ENCODE measurements at regions not wholly inside any gene's neighbourhood (a gene's known extent, or its start where the extent isn't known, plus 50 kb on each side); places are given as distances from the start of the nearest gene placed in this dataset.

GRCh38 chr6:167769408-167770190 is 57.1 kb upstream of the AFDN start:
- DNase-seq (ENCODE audit: low read depth, low spot score) (no peak), FAIRE-seq (no peak)
- no peak overlapping the region for H3K27ac ChIP-seq (ENCODE audit: control insufficient read depth, insufficient read depth, low read length)

GRCh38 chr6:167770291-167770955 is 56.3 kb upstream of the AFDN start:
- TF ChIP-seq EZH2 (IDR thresholded peaks at IDR 0.05; ENCODE audit: low read length), result no peak
- H3K36me3 ChIP-seq (ENCODE audit: control insufficient read depth in 2 of 2, extremely low read depth in 1 of 2, insufficient read depth in 2 of 2, low read length in 2 of 2), result no peaks in the 10 kb centered on the region
- no peak for DNase-seq (ENCODE audit: low read depth, low spot score)
- no peak overlapping the region for H3K4me3 ChIP-seq (ENCODE audit: control insufficient read depth in 2 of 3, extremely low read depth in 1 of 3, insufficient read depth in 2 of 3, low read depth in 1 of 3, low read length in 3 of 3)
- dilution Hi-C loops (cut with MboI; ENCODE audit: extremely low pct_ligation_motif_present, low sequenced_read_pairs), result no loop called here
- no peaks in the 10 kb centered on the region for H4K20me1 ChIP-seq (ENCODE audit: control insufficient read depth, extremely low read depth, insufficient read depth, low read length)
- no peaks in the 10 kb centered on the region for H3K27me3 ChIP-seq (ENCODE audit: control insufficient read depth, extremely low read depth, insufficient read depth, low read length)
- H3K9me3 ChIP-seq (ENCODE audit: control insufficient read depth, low read depth, low read length), result no peaks in the 10 kb centered on the region
- H3K4me1 ChIP-seq (ENCODE audit: control insufficient read depth, extremely low read depth, insufficient read depth, low read length), result no peaks in the 10 kb centered on the region
- no peak for FAIRE-seq
- no peak overlapping the region for H3K9ac ChIP-seq (ENCODE audit: control insufficient read depth, extremely low read depth, insufficient read depth, low read length)
- H3K4me2 ChIP-seq (ENCODE audit: control insufficient read depth, extremely low read depth, insufficient read depth, low read depth, low read length), result no peak overlapping the region
- H3K27ac ChIP-seq (ENCODE audit: control insufficient read depth, insufficient read depth, low read length), result no peak overlapping the region
- no peaks in the 10 kb centered on the region for H3K79me2 ChIP-seq (ENCODE audit: control insufficient read depth, insufficient read depth, low read length)
- no peaks in the 10 kb centered on the region for H3K9me1 ChIP-seq (ENCODE audit: control insufficient read depth, extremely low read depth, insufficient read depth, low read length)
- no peak overlapping the region for H2AFZ ChIP-seq (ENCODE audit: control insufficient read depth, low read length)

More at GRCh38 chr6:167769408-167770190, 57.1 kb upstream of the AFDN start:
- Histone ChIP-seq H2AFZ (ENCODE audit: control insufficient read depth, low read length) (no peak overlapping the region), H3K9me1 (ENCODE audit: control insufficient read depth, extremely low read depth, insufficient read depth, low read length) (no peaks in the 10 kb centered on the region), H3K79me2 (ENCODE audit: control insufficient read depth, insufficient read depth, low read length) (no peaks in the 10 kb centered on the region), H3K36me3 (ENCODE audit: control insufficient read depth in 2 of 2, extremely low read depth in 1 of 2, insufficient read depth in 2 of 2, low read length in 2 of 2) (no peaks in the 10 kb centered on the region), H3K4me2 (ENCODE audit: control insufficient read depth, extremely low read depth, insufficient read depth, low read depth, low read length) (no peak overlapping the region), H3K27me3 (ENCODE audit: control insufficient read depth, extremely low read depth, insufficient read depth, low read length) (no peaks in the 10 kb centered on the region), H3K4me3 (ENCODE audit: control insufficient read depth in 2 of 3, extremely low read depth in 1 of 3, insufficient read depth in 2 of 3, low read depth in 1 of 3, low read length in 3 of 3) (no peak overlapping the region), H4K20me1 (ENCODE audit: control insufficient read depth, extremely low read depth, insufficient read depth, low read length) (no peaks in the 10 kb centered on the region), H3K9ac (ENCODE audit: control insufficient read depth, extremely low read depth, insufficient read depth, low read length) (no peak overlapping the region), H3K4me1 (ENCODE audit: control insufficient read depth, extremely low read depth, insufficient read depth, low read length) (no peaks in the 10 kb centered on the region), H3K9me3 (ENCODE audit: control insufficient read depth, low read depth, low read length) (no peaks in the 10 kb centered on the region)
- TF ChIP-seq EZH2 (IDR thresholded peaks at IDR 0.05; ENCODE audit: low read length), result no peak
- no peak for TF ChIP-seq CTCF (optimal IDR thresholded peaks at IDR 0.05 in 1 of 3, IDR thresholded peaks at IDR 0.05 in 1 of 3, conservative IDR thresholded peaks at IDR 0.05 in 1 of 3; ENCODE audit: extremely low read depth in 1 of 3, insufficient read depth in 2 of 3, low read length in 3 of 3)
- dilution Hi-C loops (cut with MboI; ENCODE audit: extremely low pct_ligation_motif_present, low sequenced_read_pairs), result no loop called here

Data from keratinocyte (primary cell).